ENCODE measurements at regions not wholly inside any gene's neighbourhood (a gene's known extent, or its start where the extent isn't known, plus 50 kb on each side); places are given as distances from the start of the nearest gene placed in this dataset.
"Not testable (repeated sequence)": the region's sequence is repeated elsewhere in the genome, so short reads cannot be mapped to it uniquely, and the experiment has no call there.

DNA sequence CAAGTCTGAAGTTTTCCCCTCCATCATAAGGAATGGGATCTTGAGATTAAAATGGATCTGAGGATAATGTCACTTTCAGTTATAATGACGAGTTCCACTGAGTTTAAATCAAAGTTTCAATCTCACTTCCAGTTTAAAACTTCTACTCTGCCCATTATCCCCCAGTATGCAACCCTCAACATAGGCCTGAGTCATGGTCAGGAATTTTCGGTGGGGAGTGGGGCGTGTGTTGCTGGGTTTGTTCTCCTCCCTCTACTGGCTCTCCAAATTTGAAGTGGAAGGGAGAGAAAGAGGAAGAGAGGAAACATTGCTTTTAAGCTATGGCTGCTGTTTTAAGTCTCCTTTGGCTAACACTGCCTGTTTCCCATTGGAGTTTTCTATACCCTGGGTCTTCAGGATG is 152.9 kb downstream of the TM2D1 start:
- DNase-seq = no peak

DNA sequence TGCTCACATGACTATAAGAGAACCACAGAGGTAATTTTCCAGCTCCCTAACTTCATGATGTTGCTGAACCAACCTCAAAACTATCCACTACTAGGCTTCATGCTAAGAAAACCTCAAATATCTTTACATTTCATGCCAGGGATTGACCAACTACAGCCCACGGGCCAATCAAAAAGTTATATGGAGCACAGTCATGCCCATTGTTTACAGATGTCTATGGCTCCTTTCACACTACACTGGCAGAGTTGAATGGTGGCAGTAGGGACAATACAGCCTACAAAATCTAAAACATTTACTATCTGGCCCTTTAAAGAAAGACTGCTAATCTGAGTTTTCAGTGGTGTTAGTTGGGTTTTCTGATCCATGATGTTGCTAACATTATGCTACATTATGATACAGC is 154.8 kb downstream of the TM2D1 start:
- no peak for DNase-seq

DNA sequence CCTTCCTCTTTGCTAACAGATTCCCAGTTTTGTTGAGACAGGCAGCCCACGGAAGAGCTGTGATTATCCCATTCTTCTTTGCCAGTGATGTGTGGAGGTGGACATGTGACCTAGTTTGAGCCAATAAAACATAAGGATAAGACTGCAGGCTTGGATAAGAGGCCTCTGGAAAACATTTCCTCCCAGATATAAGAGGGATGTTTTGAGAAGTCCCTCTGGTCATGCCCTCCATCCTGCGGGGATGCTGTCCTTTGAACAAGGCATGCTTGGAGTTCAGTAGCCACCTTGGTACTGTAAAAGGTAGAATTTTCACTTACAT is 155.7 kb downstream of the TM2D1 start:
- DNase-seq = no peak

DNA sequence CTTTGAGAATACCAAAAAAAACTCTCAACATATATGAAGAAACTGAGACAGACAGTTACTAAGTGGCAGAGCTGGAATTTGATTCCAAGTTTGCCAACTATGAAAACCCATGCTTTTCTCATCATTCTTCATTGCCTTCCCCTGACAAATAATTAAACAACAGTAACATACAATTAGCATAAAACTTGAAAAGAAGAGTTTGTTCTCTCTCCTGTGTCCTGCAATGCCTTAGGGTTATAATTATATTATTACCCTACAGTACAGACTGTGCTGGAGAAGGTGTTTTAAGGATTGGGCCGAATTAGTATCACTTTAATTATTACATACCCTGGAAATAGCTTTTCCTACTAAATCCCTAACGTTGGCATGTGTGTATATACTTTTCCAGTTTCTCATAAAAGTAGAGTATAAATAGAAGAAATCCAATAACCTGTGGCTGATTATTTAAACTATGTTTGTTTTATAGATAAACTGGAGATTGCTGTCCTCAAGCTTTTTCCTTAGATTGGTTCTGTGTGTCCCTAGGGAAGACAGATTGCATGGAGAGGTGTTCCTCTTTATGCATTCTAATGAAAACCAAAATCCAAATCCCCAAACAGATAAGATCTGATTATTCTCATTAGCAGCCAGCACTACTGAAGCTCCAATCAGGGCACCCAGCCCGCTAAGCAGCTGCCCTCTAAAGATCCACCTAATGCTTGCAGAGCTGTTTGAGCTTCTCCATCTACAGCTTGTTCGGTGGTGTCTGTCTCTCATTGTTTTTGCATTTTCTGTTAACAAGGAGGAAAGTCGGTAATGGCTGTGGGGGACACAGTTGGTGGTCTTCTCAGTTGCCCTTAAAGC is 156.3 kb downstream of the TM2D1 start:
- DNase-seq = no peak

DNA sequence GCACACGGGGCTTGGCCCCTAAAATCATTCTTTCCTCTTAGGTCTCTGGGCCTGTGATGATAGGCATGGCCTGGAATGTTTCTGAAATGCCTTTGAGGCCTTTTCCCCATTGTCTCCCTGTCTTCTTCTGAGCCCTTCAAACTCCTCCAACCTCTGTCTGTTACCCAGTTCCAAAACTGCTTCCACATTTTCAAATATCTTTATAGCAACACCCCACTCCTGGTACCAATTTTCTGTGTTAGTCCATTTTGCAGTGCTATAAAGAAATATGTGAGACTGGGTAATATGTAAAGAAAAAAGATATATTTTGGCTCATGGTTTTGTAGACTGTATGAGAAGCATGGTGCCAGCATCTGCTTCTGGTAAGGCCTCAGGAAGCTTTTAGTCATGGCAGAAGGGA is 158.8 kb downstream of the TM2D1 start:
- DNase-seq = no peak

DNA sequence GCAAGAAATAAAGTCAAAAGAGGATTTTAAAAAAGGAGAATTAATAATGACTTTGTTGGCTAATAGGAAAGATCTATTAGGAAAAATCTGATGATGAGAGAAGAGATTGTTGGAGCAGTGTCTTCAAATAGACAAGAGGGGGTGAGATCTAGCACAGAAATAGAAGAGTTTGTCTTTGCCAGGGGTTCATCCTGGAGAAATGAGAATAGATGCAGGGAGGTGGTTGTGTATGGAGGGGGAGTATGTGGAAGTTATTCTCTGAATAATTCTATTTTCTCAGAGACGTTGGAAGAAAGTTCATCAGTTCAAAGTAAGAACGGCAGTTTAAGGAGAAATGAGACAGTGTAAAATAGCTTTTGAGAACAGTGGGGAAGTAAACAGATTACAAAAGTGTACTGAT is 161.3 kb downstream of the TM2D1 start:
- no peak for DNase-seq

DNA sequence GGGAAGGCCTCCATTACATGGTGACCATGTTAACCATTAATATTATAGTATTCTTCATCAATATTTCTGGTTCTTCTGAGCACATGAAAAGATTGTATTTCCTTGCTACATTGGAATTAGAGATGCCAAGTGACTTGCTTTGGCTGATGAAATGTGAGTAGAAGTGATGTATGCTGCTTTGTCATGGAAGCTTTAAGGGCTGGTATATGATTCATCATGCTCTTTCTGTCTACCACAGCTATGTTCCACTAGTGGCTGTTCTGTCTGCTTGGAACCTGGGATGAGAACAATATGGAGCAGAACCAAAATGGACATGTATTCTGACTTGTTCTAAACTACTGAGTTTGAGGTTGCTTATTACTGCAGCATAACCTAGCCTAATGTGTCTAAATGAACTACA is 163.3 kb downstream of the TM2D1 start:
- DNase-seq = no peak

DNA sequence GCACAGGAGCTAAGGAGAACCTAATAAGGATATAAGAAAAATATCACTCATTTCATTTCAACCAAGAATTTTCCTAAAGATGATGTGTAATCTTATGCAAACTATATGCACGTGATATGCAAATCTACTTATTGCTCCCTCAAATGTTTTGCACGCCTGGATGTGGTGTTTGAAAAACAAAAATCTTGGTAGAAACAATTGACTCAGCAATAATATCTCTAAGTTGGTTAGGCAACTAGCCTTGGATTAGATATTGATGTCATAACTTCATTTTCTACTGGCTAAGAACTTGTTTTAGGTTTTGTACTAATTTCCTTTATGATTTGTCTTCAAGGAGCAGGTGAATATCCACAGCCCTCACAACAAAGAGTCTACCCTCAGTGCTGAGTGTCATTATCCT is 164.6 kb downstream of the TM2D1 start:
- DNase-seq = no peak

DNA sequence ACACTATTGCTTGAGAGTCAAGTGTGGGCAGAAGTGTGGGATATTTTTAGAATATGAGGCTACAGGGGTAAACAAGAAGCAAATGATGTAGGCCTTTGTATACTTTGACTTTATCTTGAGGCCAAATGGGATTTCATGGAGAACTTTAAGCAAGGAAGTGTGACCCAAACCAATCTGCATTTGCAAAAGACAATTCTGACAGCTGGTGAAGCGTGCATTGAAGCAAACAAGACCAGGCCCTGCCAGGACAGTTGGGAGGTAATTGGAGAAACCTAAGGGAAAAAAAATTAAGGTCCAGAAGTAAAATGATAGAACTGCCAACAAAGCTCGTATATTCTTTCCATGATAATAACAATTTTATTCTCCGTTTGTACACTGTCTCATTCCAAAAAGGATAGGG is 168.3 kb downstream of the TM2D1 start:
- no peak for DNase-seq

DNA sequence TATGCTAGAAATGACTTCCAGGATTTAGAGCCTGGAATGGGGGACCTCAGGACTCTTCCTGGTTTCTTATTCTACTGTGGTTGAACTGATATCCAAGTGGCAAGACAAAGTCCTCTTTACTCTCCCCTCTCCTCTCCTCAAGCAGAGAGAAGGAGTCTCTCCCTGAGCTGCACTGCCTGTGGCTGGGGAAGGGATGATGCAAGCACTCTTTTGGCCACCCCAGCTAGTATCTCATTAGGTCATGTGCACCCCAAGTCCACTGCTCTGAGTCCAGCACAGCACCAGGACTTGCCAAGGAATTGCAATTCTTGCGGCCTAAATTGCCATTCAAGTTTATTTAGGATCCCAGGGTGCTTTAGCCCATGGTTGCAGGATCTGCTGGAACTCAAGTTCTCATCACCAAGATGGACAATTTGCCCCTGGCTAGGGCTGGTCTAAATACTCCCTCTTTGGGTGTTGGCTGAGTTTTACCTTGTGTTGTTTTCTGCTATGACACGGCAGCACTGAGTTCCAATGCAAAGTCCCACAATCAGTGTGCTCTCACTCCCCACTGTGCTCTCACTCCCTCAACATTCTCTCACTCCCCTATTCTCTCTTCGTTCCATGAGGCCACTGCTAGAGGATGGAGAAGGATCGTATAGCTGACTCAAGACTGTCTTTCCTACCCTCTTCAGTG is 172.2 kb downstream of the TM2D1 start:
- DNase-seq = no peak

DNA sequence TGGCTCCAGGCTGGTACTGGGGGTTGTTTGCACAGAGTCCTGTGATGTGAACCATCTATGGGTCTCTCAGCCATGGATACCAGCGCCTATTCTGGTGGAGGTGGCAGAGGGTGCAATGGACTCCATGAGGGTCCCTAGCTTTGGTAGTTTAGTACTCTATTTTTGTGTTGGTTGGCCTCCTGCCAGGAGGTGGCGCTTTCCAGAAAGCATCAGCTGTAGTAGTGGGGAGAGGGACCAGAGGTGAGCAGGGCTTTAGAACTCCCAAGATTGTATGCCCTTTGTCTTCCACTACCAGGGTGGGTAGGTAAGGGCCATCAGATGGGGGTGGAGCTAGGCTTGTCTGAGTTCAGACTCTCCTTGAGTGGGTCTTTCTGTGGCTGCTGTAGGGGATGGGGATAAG is 177.6 kb downstream of the TM2D1 start:
- not testable (repeated sequence) for DNase-seq

DNA sequence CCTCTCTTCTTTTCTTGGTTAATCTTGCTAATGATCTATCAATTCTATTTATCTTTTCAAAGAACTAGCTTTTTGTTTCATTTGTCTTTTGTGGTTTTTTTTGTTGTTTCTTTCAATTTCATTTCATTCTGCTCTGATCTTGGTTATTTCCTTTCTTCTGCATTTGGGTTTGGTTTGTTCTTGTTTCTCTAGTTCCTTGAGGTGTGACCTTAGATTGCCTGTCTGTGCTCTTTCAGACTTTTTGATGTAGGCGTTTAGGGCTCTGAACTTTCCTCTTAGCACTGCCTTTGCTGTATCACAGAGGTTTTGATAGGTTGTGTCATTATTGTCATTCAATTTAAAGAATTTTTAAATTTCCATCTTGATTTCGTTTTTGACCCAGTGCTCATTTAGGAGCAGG is 180.1 kb downstream of the TM2D1 start:
- DNase-seq = not testable (repeated sequence)

DNA sequence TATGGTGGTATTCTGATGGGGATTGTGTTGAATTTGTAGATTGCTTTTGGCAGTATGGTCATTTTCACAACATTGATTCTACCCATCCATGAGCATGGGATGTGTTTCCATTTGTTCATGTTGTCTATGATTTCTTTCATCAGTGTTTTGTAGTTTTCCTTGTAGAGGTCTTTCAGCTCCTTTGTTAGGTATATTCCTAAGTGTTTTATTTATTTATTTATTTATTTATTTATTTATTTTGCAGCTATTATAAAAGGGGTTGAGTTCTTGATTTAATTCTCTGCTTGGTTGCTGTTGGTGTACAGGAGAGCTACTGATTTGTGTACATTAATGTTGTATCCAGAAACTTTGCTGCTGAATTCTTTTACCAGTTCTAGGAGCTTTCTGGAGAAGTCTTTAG is 181.4 kb downstream of the TM2D1 start:
- DNase-seq = not testable (repeated sequence)

DNA sequence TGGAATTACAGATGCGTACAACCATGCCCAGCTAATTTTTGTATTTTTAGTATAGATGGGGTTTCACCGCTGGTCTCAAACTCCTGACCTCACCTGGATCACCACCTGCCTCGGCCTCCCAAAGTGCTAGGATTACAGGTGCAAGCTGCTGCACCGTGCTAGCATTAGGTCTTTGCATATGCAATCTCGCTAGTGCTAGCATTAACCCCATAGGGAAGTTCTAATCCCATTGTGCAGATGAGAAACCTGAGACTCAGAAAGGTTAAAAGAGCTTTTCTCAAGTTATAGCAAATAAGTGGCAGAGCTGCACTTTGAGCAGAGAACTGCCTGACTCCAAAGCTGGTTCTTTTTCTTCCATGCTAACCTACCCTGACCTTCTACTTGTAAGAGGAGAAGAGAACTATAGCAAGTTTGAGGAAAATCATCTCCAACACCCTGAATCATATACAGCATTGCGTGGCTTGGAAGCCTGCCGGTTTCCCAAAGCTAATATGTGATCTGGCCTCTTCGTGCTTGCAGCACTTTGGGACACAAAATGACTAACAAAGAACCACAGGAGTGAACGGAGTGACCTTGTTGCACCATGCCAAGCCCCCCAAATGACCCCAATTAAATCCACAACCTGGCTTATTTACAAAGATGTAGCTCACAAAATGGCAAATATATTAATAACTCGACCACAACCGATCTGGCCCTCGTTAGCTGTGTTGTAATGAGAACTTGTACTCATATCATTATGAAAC is 185.1 kb downstream of the TM2D1 start:
- DNase-seq = no peak

DNA sequence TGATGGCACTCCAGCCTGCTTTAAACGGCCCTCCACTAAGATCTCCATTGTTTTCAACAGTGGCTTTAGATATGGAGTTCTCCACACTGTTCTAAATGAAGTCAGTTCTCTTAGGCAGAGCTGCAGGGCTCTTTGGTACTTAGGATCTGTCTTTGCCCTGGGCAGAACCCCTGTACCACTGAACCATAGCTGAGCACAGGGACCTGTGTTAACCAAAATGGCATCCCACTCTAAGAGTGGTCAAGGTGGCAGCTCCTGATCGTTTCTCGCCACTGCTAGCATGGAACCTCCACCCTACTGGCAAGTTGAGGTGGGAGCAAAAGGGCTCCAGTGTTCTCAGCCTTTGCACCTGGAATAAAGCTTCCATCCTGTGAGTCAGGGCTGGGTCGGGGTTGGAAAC is 186.7 kb downstream of the TM2D1 start:
- no peak for DNase-seq

DNA sequence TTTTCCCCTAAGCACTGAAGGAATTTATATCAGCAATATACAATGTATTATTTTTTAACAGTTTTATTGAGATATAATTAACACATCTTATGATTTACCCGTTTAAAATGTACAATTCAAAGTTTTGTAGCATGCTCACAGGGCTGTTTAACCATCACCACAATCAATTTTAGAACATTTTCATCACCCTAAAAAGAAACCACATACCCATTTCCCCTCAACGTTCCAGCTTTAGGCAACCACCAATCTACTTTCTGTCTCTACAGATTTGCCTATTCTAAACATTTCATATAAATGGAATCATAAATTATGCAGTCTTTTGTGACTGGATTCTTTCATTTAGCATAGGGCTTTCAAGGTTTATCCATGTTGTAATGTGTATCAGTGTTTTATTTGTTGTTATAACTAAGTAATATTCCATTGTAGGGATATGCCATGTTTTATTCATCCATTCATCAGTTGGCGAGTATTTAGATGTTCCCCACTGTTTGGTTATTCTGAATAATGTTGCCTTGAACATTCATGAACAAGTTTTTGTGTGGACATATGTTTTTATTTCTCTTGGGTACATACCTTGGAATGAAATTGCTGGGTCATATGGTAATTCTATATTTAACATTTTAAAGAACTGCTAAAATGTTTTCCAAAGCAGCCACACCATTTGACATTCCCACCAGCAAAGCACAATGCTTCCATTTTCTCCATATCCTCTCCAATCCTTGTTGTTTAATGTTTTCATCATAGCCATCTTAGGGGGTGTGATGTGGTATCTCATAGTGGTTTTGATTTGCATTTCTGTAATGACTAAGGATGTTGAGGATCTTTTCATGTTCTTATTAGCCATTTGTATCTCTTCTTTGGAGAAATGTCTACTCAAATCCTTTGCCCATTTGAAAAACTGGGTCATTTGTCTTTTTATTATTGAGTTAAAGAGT is 188.5 kb downstream of the TM2D1 start:
- DNase-seq = no peak

DNA sequence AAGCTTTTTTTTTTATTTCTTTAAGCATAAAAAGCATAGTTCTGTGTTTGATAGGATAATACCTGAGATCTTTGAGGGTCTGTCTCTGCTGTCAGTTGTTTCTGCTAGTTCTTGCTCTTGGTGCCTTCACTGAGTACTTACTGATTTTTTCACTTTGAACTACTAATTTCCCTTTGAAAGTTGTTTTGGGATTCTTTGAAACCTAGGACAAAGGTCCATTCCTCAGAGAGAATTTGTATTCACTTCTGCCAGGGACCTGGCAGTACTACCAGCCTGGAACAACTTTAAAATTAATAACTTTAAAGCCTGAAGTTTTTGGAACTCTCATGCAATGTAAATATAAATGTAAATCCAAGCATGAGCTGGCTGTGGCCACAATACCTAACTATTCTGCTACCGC is 190.1 kb downstream of the TM2D1 start:
- no peak for DNase-seq

DNA sequence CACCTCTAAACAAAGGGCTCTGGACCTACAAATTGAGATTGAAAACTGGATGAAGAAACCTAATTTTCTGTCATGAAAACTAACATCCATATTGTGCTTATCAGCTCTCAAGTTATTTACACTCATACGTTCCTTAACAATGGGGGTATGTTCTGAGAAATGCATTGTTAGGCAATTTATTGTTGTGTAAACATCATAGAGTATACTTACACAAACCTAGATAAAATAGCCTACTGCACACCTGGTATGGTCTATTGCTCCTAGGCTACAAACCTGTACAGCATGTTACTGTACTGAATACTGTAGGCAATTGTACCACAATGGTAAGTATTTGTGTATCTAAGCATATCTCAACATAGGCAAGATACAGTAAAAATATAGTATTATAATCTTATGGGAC is 191.4 kb downstream of the TM2D1 start:
- no peak for DNase-seq

DNA sequence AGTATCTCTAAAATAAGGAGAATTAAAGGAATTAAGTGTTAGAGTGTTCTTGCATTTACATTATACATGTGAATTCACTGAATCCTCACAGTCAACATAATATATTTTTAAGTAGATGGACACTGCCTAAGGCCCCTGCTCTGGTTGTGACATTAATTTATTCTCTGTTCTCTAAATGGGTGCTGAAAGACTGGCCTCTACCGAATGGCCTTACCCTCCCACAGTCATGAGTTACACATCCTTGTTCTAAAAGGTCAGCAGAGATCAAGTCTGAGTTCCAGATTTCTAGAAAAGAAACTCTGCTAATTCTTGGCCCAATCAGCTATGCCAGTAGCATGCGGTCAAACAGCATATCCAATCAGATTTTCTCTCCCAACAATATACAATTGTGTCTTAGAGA is 193.2 kb downstream of the TM2D1 start:
- no peak for DNase-seq

DNA sequence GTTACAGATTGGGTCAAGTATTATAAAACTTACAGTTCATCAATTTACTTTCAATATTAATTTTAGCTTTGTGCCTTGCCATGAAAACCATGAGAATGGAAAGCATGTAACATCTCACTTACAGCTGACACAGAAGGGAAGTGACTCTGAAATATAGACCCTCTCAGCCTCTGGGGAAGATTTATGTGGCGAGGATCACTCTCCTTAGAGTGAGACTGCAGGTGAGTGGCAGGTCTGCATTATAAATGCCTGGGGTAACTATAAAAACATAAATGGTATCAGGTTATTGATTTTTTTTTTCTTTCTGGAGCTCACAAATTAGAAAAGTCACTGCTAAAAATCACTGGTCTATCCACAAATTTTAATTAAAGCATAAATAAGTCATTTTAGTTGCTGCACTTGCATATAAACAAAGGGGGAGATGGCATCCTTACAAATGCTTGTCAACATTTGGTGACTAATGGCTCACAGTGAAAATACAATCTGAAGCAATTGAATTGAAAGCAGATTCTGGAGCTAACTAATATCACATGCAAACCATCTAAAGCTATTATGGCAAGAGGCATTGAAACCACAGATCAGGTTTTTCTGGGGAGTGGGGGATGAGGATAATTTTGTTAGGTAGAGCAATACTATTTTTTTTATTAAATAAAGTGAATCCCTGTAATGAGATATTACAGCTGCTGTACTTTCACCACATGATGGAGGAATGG is 200.9 kb downstream of the TM2D1 start:
- DNase-seq = no peak

DNA sequence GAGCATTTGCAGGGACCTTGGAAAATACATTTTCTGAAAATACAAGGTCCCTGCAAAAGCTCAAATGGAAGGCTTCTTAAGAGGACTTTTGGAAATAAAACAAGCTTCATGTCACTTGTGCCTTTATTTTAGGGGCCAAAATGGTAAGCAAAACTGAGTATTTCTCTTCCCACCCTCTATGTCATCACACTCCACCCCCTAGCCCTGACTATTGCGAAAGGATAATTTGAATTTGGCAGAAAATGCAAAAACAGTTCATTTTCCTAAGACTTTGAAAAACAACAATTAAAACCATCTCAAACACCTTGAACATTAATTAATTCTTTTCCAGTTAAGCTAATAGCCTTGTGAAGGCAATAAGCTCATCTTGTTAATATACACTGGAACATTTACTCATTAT is 201.7 kb downstream of the TM2D1 start:
- no peak for DNase-seq

DNA sequence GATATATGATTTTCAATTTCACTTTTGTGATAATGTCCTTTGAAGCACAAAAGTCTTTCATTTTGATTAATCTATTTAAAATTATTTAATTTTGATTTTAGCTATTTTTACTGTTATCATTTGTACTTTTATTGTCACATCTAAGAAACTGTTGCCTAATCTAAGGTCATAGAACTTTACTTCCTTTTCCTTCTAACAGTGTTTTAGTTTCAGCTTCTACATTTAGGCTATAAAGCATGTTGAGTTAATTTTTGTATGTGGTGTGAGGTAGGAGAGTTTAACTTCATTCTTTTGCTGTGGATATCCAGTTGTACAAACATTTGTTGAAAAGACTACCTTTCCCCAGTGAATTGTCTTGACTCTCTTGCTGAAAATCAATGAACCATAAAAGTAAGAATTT is 204.5 kb downstream of the TM2D1 start:
- no peak for DNase-seq

Measured in activated T-cell treated with anti-CD3 and anti-CD28 coated beads, Interleukin-2, amount 50 U/mL, for 1 hour (primary cell).